ENCODE measurements at regions not wholly inside any gene's neighbourhood (a gene's known extent, or its start where the extent isn't known, plus 50 kb on each side); places are given as distances from the start of the nearest gene placed in this dataset.
A peak's percentile ranks its signal among the peaks of the same experiment; 100 is the strongest.

DNA sequence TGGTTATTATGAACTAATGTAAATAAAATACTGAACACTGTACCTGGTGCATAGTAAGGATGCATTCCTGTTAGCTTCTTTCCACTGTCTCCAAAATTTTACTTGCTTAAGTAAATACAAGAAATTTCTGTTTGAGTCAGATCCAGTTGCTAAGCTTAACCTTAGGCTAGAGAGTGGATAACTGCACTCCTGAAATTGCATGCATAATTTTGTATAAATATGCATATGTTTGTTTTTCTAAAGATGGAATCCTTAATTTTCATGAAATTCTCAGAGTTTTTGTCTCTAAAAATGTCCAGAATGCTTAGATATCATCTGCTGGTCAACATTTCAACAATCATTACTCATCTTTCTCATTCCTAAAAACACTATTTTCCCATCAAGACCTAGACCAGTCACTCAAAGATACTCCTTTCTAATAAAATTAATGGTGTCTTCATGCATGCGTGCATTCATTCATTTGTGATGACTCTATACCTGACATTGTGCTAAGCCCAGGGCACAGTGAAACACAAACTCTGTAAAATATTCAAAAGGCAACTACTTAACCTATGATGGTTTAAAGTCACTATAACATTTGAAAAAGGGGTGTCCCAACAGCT lies 284.8 kb downstream of the SEC61B start:
- Mint-ChIP-seq H3K9me3 (no peaks in the 10 kb centered on the region), H3K4me3 (no peak overlapping the region), H3K27ac (no peak overlapping the region), H3K27me3 (peaks cover 1% of the 10 kb centered on the region), H3K4me1 (peaks cover 8 to 16% (median 10%) of the 10 kb centered on the region in 3 donors), H3K36me3 (no peaks in the 10 kb centered on the region)

DNA sequence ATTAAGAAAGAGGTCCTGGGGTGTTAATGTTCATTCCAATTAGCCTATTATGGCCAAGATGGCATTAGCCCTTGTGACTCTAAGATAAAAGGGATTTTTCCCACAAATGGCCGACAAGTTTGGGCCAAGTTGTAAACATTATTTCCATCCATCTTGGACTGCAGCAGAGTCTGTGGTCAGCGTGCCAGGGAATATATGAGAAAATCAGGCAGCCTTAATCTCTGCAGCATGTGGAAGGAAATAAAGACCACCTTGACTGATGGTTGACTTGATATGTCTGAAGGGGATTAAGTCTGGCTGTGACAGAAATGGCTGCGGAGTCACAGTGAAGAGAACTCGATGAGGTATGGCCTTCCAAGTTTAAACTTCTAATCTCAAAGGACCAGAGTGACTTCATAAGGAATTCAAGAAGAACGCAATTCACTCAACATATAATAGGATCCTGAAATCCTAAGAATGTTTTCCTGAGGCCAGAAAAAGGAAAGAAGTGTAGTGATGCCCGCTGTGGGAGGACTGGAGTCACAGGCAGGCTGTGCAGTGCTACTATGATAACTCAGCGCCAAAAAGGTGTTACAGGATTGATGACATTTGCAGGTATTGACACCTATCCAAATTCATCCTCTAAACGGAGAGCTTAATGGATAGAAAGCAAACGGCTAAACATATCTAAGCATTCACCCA lies 287.1 kb downstream of the SEC61B start:
- Mint-ChIP-seq H3K36me3 (no peaks in the 10 kb centered on the region), H3K27ac (no peak overlapping the region), H3K9me3 (no peaks in the 10 kb centered on the region), H3K4me3 (peak overlapping the region in 1 of 4 donors; percentile 9), H3K4me1 (peaks cover 19 to 26% (median 20%) of the 10 kb centered on the region in 3 donors), H3K27me3 (peaks cover 1% of the 10 kb centered on the region)

DNA sequence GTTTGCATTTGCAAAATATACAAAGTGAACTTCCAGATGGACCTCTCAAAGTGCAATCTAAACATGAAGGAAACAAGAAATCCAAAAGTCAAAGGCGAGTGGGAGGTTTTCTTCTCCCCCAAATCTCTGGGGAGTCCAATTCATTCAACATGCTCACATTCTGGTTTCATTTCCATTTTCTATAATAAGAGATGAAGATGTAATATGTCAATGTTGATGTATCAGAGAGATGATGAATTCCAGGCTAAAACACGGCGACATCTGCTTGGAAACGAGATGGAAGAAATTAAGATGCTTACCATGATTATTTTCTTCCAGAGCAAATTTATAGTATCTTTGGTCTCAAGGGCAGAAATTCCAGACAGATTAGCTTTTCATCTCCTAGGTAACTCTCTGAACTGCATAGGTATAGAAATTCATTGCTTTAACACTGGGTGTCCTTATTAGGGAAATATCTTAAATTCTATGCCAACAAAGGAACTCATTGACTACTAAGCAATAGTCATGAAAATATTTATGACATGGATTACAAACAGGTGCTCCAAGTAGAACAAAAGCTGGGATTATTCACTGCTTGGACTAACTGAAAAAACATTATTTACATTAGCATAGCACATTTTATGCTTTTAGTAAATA lies 287.9 kb downstream of the SEC61B start:
- no peaks in the 10 kb centered on the region for H3K36me3 Mint-ChIP-seq
- no peak overlapping the region for H3K27ac Mint-ChIP-seq
- H3K4me3 Mint-ChIP-seq = peak overlapping the region in 2 of 4 donors; percentile 30 to 77
- H3K27me3 Mint-ChIP-seq = peaks cover 1% of the 10 kb centered on the region
- no peaks in the 10 kb centered on the region for H3K9me3 Mint-ChIP-seq
- peaks cover 19 to 29% (median 23%) of the 10 kb centered on the region in 3 donors for H3K4me1 Mint-ChIP-seq

DNA sequence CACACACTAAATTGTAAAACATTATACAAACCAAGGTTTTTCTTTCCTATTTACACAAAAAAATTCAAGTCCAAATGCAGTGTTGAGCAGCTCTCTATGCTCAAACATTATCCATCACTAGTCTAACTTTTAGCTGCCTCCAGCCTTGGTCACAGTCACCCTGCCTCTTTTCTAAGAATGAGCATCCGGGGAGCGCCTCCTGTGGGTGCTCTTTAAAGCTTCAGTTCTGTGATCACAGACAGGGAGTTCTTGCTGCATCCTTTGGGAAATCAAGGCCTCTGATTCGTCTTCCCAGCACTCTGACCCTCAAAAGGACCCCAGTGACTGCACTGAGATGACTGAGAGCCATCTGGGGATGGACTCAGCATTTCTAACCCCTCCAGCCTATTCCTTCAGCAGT lies 289.6 kb downstream of the SEC61B start:
- Mint-ChIP-seq H3K4me1 (peaks cover 30 to 41% (median 35%) of the 10 kb centered on the region in 3 donors), H3K27me3 (peaks cover 1% of the 10 kb centered on the region), H3K4me3 (no peak overlapping the region), H3K36me3 (no peaks in the 10 kb centered on the region), H3K27ac (peak overlapping the region in 1 of 3 donors; percentile 21), H3K9me3 (no peaks in the 10 kb centered on the region)

DNA sequence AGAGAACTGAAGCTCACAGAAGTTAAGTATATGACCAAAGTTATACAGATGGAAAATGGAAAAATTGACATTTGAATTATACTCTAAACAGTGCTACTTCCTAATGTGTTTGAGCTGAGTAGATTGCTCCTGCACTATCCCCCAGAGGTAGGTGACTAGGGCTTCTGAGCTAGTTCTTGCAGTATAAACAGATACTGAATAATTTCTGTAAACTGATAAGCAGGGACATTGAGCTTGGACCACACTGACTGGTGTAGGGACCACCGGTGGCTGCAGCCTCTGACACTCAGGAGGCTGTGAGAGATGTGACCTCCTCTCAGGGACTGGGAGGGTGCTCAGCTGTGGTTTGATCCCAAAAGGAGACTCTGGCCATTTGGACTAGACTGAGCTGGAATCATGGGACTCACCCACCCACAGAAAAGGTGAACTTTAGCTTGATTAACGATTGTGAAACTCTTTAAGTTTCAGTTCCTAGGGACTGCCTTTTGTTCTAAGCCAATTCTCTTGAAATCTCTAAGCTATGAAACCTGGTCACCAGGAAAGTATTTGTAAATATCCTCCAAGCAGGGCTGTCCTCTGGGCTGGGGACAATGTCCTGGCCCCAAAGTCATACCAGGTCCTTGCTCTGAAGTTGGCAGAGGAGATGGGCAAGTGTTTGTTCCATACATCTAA lies 291.5 kb downstream of the SEC61B start:
- Mint-ChIP-seq H3K36me3 (no peaks in the 10 kb centered on the region), H3K27me3 (peaks cover 1% of the 10 kb centered on the region), H3K4me3 (peak overlapping the region in 1 of 4 donors; percentile 4), H3K27ac (peak overlapping the region in 2 of 3 donors; percentile 21 to 61), H3K9me3 (no peaks in the 10 kb centered on the region), H3K4me1 (peaks cover 32 to 45% (median 37%) of the 10 kb centered on the region in 3 donors)

DNA sequence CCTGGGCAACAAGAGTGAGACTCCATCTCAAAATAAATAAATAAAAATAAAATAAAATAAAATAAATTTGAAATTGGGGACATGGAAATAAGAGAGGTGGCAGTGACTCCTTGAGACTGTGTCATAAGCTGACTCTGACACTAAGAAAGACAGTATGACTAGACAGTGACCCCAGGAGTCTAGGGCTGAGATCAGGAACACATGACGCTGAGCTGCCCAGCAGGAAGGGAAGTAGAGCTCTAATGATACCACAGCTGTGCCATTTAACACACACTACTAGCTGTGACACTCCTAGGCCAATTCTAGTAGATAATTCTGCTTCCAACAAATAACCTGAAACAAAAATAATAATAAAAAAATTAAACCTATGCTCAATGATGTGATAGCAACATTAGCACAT lies 293.0 kb downstream of the SEC61B start:
- Mint-ChIP-seq H3K4me3 (no peak overlapping the region), H3K27ac (no peak overlapping the region), H3K4me1 (peaks cover 26 to 36% (median 33%) of the 10 kb centered on the region in 3 donors), H3K9me3 (no peaks in the 10 kb centered on the region), H3K27me3 (no peaks in the 10 kb centered on the region), H3K36me3 (no peaks in the 10 kb centered on the region)

DNA sequence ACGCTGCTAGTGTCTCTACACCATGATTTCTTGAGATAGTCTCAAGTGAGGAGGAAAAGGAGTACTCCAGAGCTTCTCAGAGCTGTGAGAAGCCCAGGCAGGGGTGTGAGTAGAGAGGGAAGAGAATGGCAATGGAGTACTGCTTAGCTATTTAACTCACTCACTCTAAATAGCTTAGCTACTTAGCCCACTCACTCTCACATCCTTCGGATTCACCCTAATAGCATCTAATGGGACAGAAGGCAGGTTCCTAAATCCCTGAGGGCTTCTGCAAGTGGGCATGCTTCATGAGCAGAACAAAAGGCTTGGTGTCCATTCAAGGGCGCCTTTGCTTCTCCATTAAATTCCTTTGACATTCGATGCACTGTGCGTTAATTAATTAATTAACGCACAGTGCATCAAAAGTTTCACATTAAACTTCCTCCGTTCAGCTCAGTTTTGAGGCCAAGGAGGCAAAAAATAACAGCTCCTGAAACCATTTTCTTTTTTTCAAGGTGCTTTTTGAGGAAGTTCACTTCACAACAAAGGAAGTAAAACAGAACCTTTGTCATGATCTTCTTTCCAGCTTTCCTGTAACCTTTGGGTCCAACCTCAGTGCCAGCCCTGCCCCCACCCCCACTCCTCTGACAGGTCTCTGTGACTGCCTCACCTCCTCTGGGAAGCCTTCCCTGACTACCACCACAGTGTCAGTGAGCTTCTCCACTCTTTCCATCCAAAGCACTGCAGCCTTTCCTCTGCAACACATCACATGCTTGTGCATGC lies 294.0 kb downstream of the SEC61B start:
- peaks cover 24 to 31% (median 31%) of the 10 kb centered on the region in 3 donors for H3K4me1 Mint-ChIP-seq
- H3K9me3 Mint-ChIP-seq = no peaks in the 10 kb centered on the region
- no peaks in the 10 kb centered on the region for H3K36me3 Mint-ChIP-seq
- peak overlapping the region in 2 of 4 donors; percentile 39 to 64 for H3K4me3 Mint-ChIP-seq
- no peaks in the 10 kb centered on the region for H3K27me3 Mint-ChIP-seq
- peak overlapping the region in 2 of 3 donors; percentile 10 to 87 for H3K27ac Mint-ChIP-seq

DNA sequence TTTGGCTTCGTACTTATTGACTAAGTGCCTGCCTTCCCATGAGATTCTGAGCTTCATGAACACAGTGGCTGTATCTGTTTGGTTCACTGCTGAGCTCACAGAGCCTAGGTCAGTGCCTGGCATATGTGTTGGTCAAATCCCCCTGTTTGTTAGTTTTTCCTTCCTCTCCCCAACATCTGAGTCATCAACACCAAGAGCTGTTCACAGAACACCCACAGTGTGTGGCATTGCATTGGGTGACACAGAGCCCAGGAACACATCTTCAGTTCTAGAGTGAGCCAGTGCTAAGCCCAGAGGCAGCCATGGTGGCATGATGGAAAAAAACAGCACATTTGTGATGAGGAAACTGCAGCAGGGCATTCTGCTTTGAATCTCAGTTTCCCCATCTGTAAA lies 294.6 kb downstream of the SEC61B start:
- peak overlapping the region in 1 of 4 donors; percentile 28 for H3K4me3 Mint-ChIP-seq
- H3K36me3 Mint-ChIP-seq = no peaks in the 10 kb centered on the region
- peaks cover 24 to 31% (median 29%) of the 10 kb centered on the region in 3 donors for H3K4me1 Mint-ChIP-seq
- no peaks in the 10 kb centered on the region for H3K27me3 Mint-ChIP-seq
- H3K27ac Mint-ChIP-seq = peak overlapping the region in 2 of 3 donors; percentile 10 to 87
- H3K9me3 Mint-ChIP-seq = no peaks in the 10 kb centered on the region

DNA sequence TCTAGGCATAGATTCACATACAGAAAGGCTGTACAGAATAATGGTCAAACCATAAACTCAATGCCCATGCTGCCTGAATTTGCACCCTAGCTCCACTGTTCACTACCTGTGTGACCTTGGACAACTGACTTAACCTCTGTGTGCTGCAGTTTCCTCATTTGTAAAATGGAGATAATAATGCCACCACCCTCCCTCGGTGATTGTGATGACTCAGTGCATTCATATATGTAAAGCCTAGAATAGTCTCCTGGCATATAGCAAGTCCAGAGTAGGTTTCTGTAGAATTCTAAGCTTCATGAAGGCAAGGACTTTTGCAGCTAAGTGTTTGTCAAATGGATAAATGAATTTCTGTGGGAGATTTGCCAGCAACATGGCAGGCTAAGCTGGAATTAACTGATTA lies 297.8 kb upstream of the NR4A3 start:
- Mint-ChIP-seq H3K27me3 (peaks cover 2% of the 10 kb centered on the region), H3K36me3 (no peaks in the 10 kb centered on the region), H3K4me3 (no peak overlapping the region), H3K9me3 (peaks cover 0 to 9% (median 1%) of the 10 kb centered on the region in 3 donors), H3K4me1 (peaks cover 0 to 4% (median 0%) of the 10 kb centered on the region in 3 donors), H3K27ac (no peak overlapping the region)

DNA sequence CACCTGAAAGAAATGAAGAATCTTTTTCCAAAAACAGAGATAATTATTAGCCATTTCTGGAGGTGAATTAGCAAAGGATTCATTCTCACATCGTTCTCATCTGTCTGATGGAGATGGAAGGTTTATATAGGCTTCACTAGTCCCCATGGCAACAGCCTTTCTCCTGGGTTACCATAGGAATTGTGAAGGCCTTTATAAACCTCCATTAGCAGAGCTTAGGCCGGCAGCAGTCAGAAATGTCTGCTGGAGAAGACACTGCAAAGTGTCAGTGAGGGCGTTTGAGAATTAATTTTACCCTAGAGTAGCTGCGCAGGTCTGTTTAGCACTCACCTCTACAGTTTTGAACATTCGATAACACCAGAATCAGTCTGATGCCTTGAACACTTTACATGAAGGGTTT lies 290.4 kb upstream of the NR4A3 start:
- no peaks in the 10 kb centered on the region for H3K4me1 Mint-ChIP-seq
- H3K27me3 Mint-ChIP-seq = peaks cover under 1% of the 10 kb centered on the region

DNA sequence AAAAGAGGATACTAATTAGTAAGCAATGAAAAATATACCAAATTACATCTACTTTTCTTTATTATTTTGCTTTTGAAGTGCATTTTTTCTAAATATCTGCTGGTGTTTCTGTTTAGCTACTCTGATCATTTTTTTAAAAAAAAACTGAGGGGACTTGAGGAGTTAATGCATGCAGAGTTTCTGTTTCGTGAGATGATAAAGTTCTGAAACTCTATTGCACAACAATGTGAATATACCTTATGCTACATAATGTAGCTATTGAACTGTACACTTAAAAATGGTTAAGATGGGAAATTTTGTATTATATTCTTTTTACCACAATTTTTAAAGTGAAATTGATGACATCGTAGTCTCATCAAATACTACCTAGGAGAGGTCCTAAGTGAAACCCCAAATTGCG lies 288.3 kb upstream of the NR4A3 start:
- Mint-ChIP-seq H3K27ac (no peak overlapping the region), H3K27me3 (peaks cover 5% of the 10 kb centered on the region), H3K4me3 (no peak overlapping the region), H3K4me1 (no peaks in the 10 kb centered on the region), H3K36me3 (no peaks in the 10 kb centered on the region), H3K9me3 (peaks cover 1 to 5% (median 3%) of the 10 kb centered on the region in 3 donors)

More for the DNA sequence above, 290.4 kb upstream of the NR4A3 start:
- H3K36me3 Mint-ChIP-seq = no peaks in the 10 kb centered on the region
- no peak overlapping the region for H3K27ac Mint-ChIP-seq
- no peak overlapping the region for H3K4me3 Mint-ChIP-seq
- H3K9me3 Mint-ChIP-seq = peaks cover 1 to 9% (median 3%) of the 10 kb centered on the region in 3 donors

DNA sequence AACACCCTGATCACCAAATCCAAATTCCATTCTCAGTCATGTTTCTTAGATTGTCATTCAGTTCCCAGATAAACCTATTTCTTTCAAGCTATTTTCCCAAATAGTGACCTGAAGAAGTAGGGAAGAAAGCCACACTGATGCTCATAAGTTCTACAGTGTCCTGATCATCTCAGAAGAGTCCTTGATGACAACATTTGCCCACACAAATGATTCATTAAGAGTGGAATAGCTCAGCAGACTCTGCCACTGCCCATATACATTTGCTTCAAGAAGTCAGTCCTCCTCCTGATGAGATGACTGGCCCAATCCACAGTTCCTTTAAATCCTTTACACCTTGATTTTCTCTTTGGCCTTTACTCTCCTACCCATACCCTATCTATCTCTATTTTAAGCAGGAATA lies 283.7 kb upstream of the NR4A3 start:
- Mint-ChIP-seq H3K4me1 (no peaks in the 10 kb centered on the region), H3K27ac (no peak overlapping the region), H3K9me3 (no peaks in the 10 kb centered on the region), H3K4me3 (no peak overlapping the region), H3K27me3 (peaks cover 5% of the 10 kb centered on the region), H3K36me3 (no peaks in the 10 kb centered on the region)

DNA sequence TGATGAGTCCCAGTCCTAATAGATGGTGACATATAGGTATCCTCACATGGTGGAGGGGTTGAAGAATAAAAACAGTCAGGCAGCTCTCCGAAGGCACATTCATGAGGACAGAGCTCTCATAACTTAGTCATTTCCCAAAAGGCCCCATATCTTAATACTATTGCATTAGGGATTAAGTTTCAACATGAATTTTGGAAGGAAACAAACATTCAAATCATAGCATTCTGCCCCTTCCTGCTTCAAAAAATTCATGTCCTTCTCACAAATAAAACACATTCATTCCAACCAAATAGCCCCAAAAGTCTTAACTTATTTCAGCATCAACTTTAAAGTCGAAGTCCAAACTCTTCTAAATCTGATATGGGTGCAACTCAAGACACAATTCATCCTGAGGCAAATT lies 277.2 kb upstream of the NR4A3 start:
- no peaks in the 10 kb centered on the region for H3K4me1 Mint-ChIP-seq
- H3K27ac Mint-ChIP-seq = no peak overlapping the region
- H3K9me3 Mint-ChIP-seq = peaks cover 2 to 10% (median 2%) of the 10 kb centered on the region in 3 donors
- H3K36me3 Mint-ChIP-seq = peaks cover 2% of the 10 kb centered on the region
- no peak overlapping the region for H3K4me3 Mint-ChIP-seq
- H3K27me3 Mint-ChIP-seq = peaks cover 6% of the 10 kb centered on the region

DNA sequence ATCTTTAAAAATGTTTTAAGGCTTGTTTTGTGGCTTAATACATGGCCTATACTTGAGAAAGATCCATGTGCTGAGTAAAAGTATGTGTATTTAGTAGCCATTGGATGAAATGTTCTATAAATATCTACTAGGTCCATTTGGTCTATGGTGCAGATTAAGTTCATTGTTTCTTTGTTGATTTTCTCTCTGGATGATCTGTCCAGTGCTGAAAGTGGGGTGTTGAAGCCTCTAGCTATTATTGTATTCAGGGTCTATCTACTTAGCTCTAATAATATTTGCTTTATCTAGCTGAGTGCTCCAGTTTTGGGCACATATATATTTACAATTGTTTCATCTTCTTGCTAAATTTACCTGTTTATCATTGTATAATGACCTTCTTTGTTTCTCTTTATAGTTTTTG lies 272.2 kb upstream of the NR4A3 start:
- Mint-ChIP-seq H3K27me3 (peaks cover 16% of the 10 kb centered on the region), H3K4me1 (no peaks in the 10 kb centered on the region), H3K36me3 (peaks cover 10% of the 10 kb centered on the region), H3K9me3 (peaks cover 10 to 29% (median 13%) of the 10 kb centered on the region in 3 donors), H3K4me3 (no peak overlapping the region), H3K27ac (no peak overlapping the region)

Measured in IgD-negative memory B cell (primary cell).